IMR-90 (cell line): ENCODE measurements at regions not wholly inside any gene's neighbourhood (a gene's known extent, or its start where the extent isn't known, plus 50 kb on each side); places are given as distances from the start of the nearest gene placed in this dataset.

Experiments used
- ATAC-seq: fragments of 200-7000 bp; cut with Tn5 transposase; 2 replicates; pipeline ENCODE4 v1.9.1; 2020; ENCODE audit warnings: low read depth, mild to moderate bottlenecking, moderate library complexity
- BruUV-seq: library from RNA; stranded (reverse); fragments of 400-500 nt; replicated peaks from 2 replicates; lab custom pipeline; 2021; lab: Mats Ljungman, UMichigan
- CTCF ChIA-PET: fragments of 300-600 bp; formaldehyde crosslinking; extraction: SDS; loops from one replicate; lab custom pipeline; 2021; ENCODE audit warnings: antibody characterized with exemption; lab: Yijun Ruan, JAX
- POLR2A ChIA-PET: fragments of 300-600 bp; sonication (Branson Sonifier 250); formaldehyde crosslinking; loops from one replicate; lab custom pipeline; 2022; ENCODE audit warnings: antibody characterized with exemption; ENCODE audit not compliant: unreplicated experiment; lab: Charles Lee
- DNase-seq: peaks from one replicate; pipeline ENCODE4 v3.0.0; 2013
- H2AFZ ChIP-seq: replicated peaks from 2 replicates; pipeline ENCODE3; 2013; ENCODE audit warnings: low read length, mild to moderate bottlenecking; ENCODE audit not compliant: poor library complexity
- H2AK5ac ChIP-seq: 2 replicates; pipeline ENCODE4 v1.6.1; 2013; ENCODE audit warnings: low read depth, low read length, inconsistent platforms
- H2AK9ac ChIP-seq: replicated peaks from 2 replicates; pipeline ENCODE3; 2013; ENCODE audit warnings: mild to moderate bottlenecking, low read depth, low read length, moderate library complexity; ENCODE audit not compliant: poor library complexity
- H2BK120ac ChIP-seq: 2 replicates; pipeline ENCODE4 v1.6.1; 2013; ENCODE audit warnings: low read depth, low read length, inconsistent platforms
- H2BK15ac ChIP-seq: 3 replicates; pipeline ENCODE4 v1.6.1; 2013; ENCODE audit warnings: low read depth, low read length, inconsistent platforms
- H2BK20ac ChIP-seq: 2 replicates; pipeline ENCODE4 v1.6.1; 2013; ENCODE audit warnings: low read depth, mild to moderate bottlenecking, inconsistent platforms, low read length, moderate library complexity
- H2BK5ac ChIP-seq: 2 replicates; pipeline ENCODE4 v1.6.1; 2013; ENCODE audit warnings: mild to moderate bottlenecking, low read depth, low read length, inconsistent platforms; ENCODE audit not compliant: poor library complexity, severe bottlenecking
- H3K14ac ChIP-seq: replicated peaks from 2 replicates; pipeline ENCODE4 v1.6.1; 2013; ENCODE audit warnings: low read depth, low read length, inconsistent platforms
- H3K18ac ChIP-seq: 2 replicates; pipeline ENCODE4 v1.6.1; 2013; ENCODE audit warnings: low read depth, low read length, control low read depth
- H3K23ac ChIP-seq: 2 replicates; pipeline ENCODE4 v1.6.1; 2013; ENCODE audit warnings: low read depth, low read length, inconsistent platforms
- H3K27ac ChIP-seq: 2 replicates; pipeline ENCODE4 v1.5.1; 2013; ENCODE audit warnings: mild to moderate bottlenecking, control low read depth, low read length; ENCODE audit not compliant: insufficient read depth
- H3K27me3 ChIP-seq: 2 replicates; pipeline ENCODE4 v1.6.1; 2013; ENCODE audit warnings: low read length; ENCODE audit not compliant: control insufficient read depth, insufficient read depth
- H3K36me3 ChIP-seq: 2 replicates; pipeline ENCODE4 v1.6.1; 2013; ENCODE audit warnings: low read length, mixed read lengths; ENCODE audit not compliant: control insufficient read depth, insufficient read depth
- H3K4ac ChIP-seq: 2 replicates; pipeline ENCODE4 v1.6.1; 2013; ENCODE audit warnings: low read depth, low read length, inconsistent platforms
- H3K4me1 ChIP-seq: 2 replicates; pipeline ENCODE4 v1.6.1; 2013; ENCODE audit warnings: low read length, mixed read lengths; ENCODE audit not compliant: control insufficient read depth, insufficient read depth
- H3K4me2 ChIP-seq: 2 replicates; pipeline ENCODE4 v1.6.1; 2013; ENCODE audit warnings: low read depth, mild to moderate bottlenecking, control low read depth, low read length, moderate library complexity
- H3K4me3 ChIP-seq: 2 replicates; pipeline ENCODE4 v1.5.1; 2013; ENCODE audit warnings: low read depth, mild to moderate bottlenecking, control low read depth, low read length, moderate library complexity; ENCODE audit not compliant: insufficient read depth
- H3K56ac ChIP-seq: 2 replicates; pipeline ENCODE4 v1.6.1; 2013; ENCODE audit warnings: low read length, inconsistent platforms; ENCODE audit not compliant: insufficient read depth; ENCODE audit errors: extremely low read depth
- H3K79me1 ChIP-seq, 2 experiments: 2 replicates each; pipeline ENCODE4 v1.6.1; 2013; ENCODE audit warnings: low read length in 2 of 2, inconsistent platforms in 1 of 2, low read depth in 1 of 2
- H3K9ac ChIP-seq: 2 replicates; pipeline ENCODE4 v1.6.1; 2013; ENCODE audit warnings: low read depth, low read length, control low read depth
- H3K9me1 ChIP-seq: 2 replicates; pipeline ENCODE4 v1.6.1; 2013; ENCODE audit warnings: low read length, inconsistent platforms; ENCODE audit not compliant: insufficient read depth
- H3K9me3 ChIP-seq: 2 replicates; pipeline ENCODE4 v1.6.1; 2013; ENCODE audit warnings: low read length; ENCODE audit not compliant: control insufficient read depth, insufficient read depth
- H4K20me1 ChIP-seq: 2 replicates; pipeline ENCODE4 v1.6.1; 2013; ENCODE audit warnings: low read length, inconsistent platforms; ENCODE audit not compliant: insufficient read depth
- H4K5ac ChIP-seq: 2 replicates; pipeline ENCODE4 v1.6.1; 2013; ENCODE audit warnings: mild to moderate bottlenecking, low read depth, low read length, control low read depth
- H4K8ac ChIP-seq, 2 experiments: 2 replicates each; pipeline ENCODE4 v1.6.1; 2013; ENCODE audit warnings: low read depth in 2 of 2, low read length in 2 of 2, control low read depth in 1 of 2, inconsistent platforms in 1 of 2
- H4K91ac ChIP-seq: 2 replicates; pipeline ENCODE4 v1.6.1; 2013; ENCODE audit warnings: low read depth, low read length, inconsistent platforms; ENCODE audit not compliant: insufficient read depth
- POLR2A ChIP-seq: IDR thresholded peaks from 2 replicates; pipeline ENCODE4 v1.6.1; 2012; ENCODE audit warnings: mild to moderate bottlenecking, low read depth, low read length
- RAD21 ChIP-seq: IDR thresholded peaks from 2 replicates; pipeline ENCODE4 v1.6.1; 2012; ENCODE audit warnings: low read length, improper control_type of control experiment
- RFX5 ChIP-seq: IDR thresholded peaks from 2 replicates; pipeline ENCODE4 v1.8.0; 2012; ENCODE audit warnings: low read depth, mild to moderate bottlenecking, low read length, moderate library complexity
- SMC3 ChIP-seq: fragments of 150-350 bp; IDR thresholded peaks from 2 replicates; pipeline ENCODE4 v1.6.1; 2016; ENCODE audit warnings: low read depth, mild to moderate bottlenecking, antibody characterized with exemption, low read length, moderate library complexity
- WGBS, 2 experiments: methylation state at CpG; one replicate each; pipeline versions ENCODE4 v1.1.5 to v1.1.7; 2013; ENCODE audit warnings: missing lambda C conversion rate in 2 of 2; ENCODE audit not compliant: insufficient read length in 1 of 2; ENCODE audit errors: extremely low coverage in 2 of 2; 5-methylcytosine and 5-hydroxymethylcytosine counted together
- dilution Hi-C: fragments of 300-500 bp; cut with HindIII; formaldehyde crosslinking; loops from one replicate; pipeline ENCODE4 v1.14.3; 2018; ENCODE audit warnings: low sequenced_read_pairs; ENCODE audit not compliant: unreplicated experiment
- in situ Hi-C: fragments of 300-500 bp; cut with MboI; formaldehyde crosslinking; loops from 3 replicates; pipeline ENCODE4 v1.14.3; 2019; ENCODE audit warnings: low sequenced_read_pairs, inconsistent platforms, mixed read lengths
- intact Hi-C: fragments of 100-400 bp; cut with micrococcal nuclease; formaldehyde crosslinking; loops from 2 replicates; pipeline ENCODE4 v1.10.0; 2022

DNA sequence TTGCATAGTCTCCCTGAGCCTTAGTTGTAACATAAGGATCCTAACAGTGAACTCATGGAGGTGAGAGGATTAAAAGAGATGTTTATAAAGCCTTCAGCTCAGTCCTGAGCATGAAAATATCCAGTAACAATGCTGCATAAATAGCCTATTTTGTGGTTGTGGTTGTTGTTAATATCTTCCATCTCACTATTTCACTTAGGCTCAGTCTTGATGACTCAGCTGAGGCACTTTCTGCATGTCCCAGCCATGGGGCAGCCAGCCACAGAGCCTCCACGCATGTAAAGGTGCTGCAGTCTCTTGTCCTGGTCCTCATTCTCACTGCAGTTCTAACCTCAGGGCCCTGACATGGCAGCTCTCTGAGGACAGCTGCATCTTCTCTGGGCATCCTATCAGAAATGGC lies 218.8 kb upstream of the PKDCC start:
- WGBS, 2 experiments: 80% methylated on average over 1 of the region's 1 CpG; no CpG with 5 or more reads in 1 of the 2 experiments
- ATAC-seq (0 out of 2 replicates have a peak, but pooled peaks have one; percentile 21), DNase-seq (no peak)
- Histone ChIP-seq H3K4ac (no peak overlapping the region), H3K36me3 (no peaks in the 10 kb centered on the region), H3K9me3 (no peaks in the 10 kb centered on the region), H3K4me3 (no peak overlapping the region), H2BK15ac (no peak overlapping the region), H2AFZ (no peak overlapping the region), H3K14ac (no peak overlapping the region), H2BK20ac (no peak overlapping the region), H3K9ac (no peak overlapping the region), H3K18ac (no peak overlapping the region), H3K56ac (no peak overlapping the region), H3K27me3 (peaks cover 10% of the 10 kb centered on the region), H3K4me1 (no peaks in the 10 kb centered on the region), H3K27ac (no peak overlapping the region), H2AK5ac (no peak overlapping the region), H4K91ac (no peak overlapping the region), H3K79me1 (no peaks in the 10 kb centered on the region), H2AK9ac (no peak overlapping the region), H2BK5ac (no peak overlapping the region), H3K4me2 (no peak overlapping the region), H4K5ac (no peak overlapping the region), H3K23ac (no peak overlapping the region), H4K20me1 (no peaks in the 10 kb centered on the region), H4K8ac (no peak overlapping the region), H3K9me1 (no peaks in the 10 kb centered on the region), H2BK120ac (no peak overlapping the region)
- dilution Hi-C loops (no loop called here), in situ Hi-C loops (no loop called here), intact Hi-C loops (no loop called here)
- TF ChIP-seq RFX5 (no peak), RAD21 (no peak), SMC3 (no peak), POLR2A (no peak)
- no TSS peak for BruUV-seq
- ChIA-PET POLR2A (no interaction called here), CTCF (no interaction called here)
